RWPE1 (cell line): ENCODE measurements at regions not wholly inside any gene's neighbourhood (a gene's known extent, or its start where the extent isn't known, plus 50 kb on each side); places are given as distances from the start of the nearest gene placed in this dataset.
A peak's percentile ranks its signal among the peaks of the same experiment; 100 is the strongest.

Source experiments
- CTCF ChIA-PET: fragments of 350-600 bp; sonication (Branson Sonifier 250); formaldehyde crosslinking; extraction: SDS; loops from one replicate; lab custom pipeline; 2021; lab: Yijun Ruan, JAX
- POLR2A ChIA-PET: fragments of 400-600 bp; formaldehyde crosslinking; extraction: SDS; loops from one replicate; lab custom pipeline; 2020; ENCODE audit warnings: antibody characterized with exemption; ENCODE audit not compliant: low non-redundant PET; lab: Yijun Ruan, JAX
- DNase-seq: peaks from one replicate; pipeline ENCODE4 v3.0.0; 2012; ENCODE audit warnings: low spot score
- H3K27ac ChIP-seq: fragments of 450-650 bp; 2 replicates; pipeline ENCODE4 v1.5.1; 2017
- TF ChIP-seq, protein P1 (sequence below): fragments of 450-650 bp; conservative IDR thresholded peaks from 2 replicates; pipeline ENCODE4 v1.5.1; 2017; ENCODE audit warnings: low read depth, mild to moderate bottlenecking

DNA sequence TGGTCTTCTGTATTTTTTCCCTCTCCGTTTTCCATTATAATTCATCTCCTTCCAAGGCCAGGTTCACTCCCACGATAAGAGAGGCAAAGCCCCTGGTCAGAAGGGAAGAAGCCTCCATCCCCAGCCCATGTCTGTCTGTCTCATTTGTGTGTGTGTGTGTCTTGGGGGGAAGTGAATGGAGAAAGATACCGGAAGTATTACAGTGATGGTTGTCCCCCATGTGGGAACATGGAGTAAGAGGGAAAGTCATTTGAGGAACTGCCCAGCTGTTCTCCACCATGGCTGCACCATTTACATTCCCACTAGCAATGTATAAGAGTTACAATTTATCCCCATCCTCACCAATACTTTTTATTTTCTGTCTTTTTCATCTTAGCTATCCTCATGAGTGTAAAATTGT, 113.6 kb upstream of the ATP8B1 start:
- DNase-seq: no peak
- TF ChIP-seq, protein P1, sequence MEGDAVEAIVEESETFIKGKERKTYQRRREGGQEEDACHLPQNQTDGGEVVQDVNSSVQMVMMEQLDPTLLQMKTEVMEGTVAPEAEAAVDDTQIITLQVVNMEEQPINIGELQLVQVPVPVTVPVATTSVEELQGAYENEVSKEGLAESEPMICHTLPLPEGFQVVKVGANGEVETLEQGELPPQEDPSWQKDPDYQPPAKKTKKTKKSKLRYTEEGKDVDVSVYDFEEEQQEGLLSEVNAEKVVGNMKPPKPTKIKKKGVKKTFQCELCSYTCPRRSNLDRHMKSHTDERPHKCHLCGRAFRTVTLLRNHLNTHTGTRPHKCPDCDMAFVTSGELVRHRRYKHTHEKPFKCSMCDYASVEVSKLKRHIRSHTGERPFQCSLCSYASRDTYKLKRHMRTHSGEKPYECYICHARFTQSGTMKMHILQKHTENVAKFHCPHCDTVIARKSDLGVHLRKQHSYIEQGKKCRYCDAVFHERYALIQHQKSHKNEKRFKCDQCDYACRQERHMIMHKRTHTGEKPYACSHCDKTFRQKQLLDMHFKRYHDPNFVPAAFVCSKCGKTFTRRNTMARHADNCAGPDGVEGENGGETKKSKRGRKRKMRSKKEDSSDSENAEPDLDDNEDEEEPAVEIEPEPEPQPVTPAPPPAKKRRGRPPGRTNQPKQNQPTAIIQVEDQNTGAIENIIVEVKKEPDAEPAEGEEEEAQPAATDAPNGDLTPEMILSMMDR: no peak
- POLR2A ChIA-PET: no interaction called here
- CTCF ChIA-PET: no interaction called here
- no peak overlapping the region for H3K27ac ChIP-seq

DNA sequence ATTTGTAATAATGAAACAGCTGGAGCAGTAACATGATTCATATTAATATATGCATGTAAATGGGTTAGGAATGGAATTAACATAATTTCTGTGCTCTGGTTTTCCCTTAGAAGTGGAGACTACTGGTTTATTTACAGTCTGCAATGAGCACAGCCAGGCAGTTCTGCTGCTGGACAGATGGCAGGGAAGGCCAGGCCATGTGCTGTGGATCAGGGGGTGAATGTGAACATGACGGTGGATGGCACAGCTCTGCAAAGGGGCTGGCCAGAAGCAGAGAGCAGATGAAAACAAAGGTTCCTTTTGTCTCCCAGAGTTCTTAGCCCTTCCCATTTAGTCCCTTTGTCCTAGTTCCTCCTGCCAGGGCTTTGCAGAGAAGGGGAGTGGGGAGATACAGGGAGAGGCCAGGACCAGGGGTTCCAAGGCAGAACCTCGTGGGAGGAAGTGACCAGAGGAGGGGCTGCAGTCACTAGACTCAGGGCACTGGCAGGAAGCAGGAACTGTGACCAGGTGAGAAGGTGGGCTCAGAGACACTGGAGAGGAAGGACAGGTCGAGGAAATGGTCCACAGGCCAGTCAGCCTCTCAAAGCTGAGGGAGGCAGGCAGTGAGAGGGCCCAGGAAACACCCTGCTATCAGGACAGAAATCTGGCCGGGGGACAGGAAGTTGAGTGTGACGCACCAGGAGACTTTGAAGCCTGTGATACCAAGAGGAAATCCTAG, 112.9 kb upstream of the ATP8B1 start:
- POLR2A ChIA-PET: no interaction called here
- no peak for DNase-seq
- CTCF ChIA-PET: no interaction called here

DNA sequence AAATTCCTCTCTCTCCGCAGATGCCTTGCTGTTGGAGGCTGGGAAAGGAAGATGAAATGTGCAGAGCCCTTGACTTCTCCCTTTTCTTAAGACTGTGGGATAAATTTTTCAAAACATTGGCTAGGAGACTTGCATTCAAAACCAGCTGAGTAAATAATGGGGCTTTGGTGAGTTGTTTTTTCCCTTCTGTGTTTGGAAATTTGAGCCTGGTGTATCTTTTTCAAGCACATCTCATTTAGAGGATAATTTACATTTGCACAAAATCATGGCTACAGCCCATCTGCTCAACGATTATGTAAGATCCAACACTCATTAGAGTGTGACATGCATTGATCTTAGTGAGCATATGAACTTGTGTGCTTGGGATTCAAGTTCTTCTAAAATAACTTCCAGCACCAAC, 112.1 kb upstream of the ATP8B1 start:
- TF ChIP-seq, protein P1: no peak
- ChIA-PET CTCF (no interaction called here), POLR2A (no interaction called here)
- H3K27ac ChIP-seq: no peak overlapping the region
- DNase-seq: no peak

More for the DNA sequence above, 112.9 kb upstream of the ATP8B1 start:
- no peak overlapping the region for H3K27ac ChIP-seq
- TF ChIP-seq, protein P1: no peak

DNA sequence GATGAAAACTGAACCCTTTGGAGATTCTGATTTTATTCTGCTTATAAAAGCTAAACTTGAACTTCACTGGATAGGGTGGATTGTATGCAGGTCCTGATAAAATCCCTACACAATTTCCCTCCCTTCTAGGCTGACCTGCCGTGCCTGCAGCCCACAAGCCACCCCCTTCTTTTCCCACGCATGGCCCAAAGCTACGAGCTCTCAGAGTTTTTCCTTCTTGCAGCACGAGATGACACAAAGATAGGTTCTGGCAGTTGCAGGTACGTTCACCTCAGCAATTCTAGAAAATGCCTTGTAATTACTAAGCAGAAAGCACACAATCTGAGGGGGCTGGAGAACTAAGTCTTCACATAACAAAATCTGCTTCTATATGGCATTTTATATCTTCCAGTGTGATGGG, 110.6 kb upstream of the ATP8B1 start:
- DNase-seq: no peak
- ChIA-PET CTCF (no interaction called here), POLR2A (no interaction called here)
- TF ChIP-seq, protein P1: no peak
- H3K27ac ChIP-seq: no peak overlapping the region

DNA sequence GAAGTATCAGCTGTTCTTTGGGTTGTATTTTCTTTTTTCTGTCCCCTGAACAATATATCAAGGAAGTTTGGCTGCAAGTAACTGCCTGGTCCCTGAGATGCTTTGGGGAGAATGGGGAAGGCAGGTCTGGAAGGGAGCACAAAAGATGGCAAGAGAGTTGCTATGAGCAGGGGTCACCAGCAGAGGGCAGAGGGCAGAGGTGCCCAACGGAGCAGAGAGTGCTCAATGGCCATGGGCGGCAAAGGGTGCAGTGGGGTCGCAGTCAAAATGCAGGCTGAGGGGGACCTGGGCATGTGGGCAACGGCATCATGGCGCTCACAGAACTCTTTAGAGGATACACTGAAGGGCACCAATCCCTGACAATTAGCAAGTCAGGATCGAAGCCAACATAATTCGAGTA, 107.7 kb upstream of the ATP8B1 start:
- POLR2A ChIA-PET: no interaction called here
- no peak for DNase-seq
- CTCF ChIA-PET: interaction anchor here (0.6 kb wide), 2 partner anchors 48 to 275 kb away, joined by 3 read pairs; no protein-coding TSS in a partner anchor

DNA sequence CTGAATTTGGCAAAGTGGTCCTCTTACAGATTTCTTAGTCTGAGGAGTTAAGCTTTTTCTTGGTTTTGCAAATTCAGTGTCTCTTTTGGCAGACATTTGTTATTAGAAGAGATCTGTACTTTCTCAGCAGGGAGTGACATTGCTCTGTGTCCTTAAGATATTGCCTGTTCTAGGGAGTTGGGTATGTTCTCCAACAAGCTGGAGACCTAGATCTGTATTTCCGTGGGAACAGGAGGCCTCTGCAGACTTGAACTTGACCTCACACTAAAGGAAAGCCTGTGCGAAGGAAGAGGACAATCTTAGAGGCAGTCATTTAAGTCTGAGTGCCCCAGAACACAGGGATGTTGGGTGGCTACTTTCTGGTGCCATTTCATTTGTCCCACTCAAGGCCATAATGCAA, 107.0 kb upstream of the ATP8B1 start:
- ChIA-PET CTCF (interaction anchor here (0.6 to 0.7 kb wide), 2 partner anchors 10 to 276 kb away, joined by 3 to 4 read pairs; no protein-coding TSS in a partner anchor), POLR2A (no interaction called here)
- TF ChIP-seq, protein P1: no peak
- no peak overlapping the region for H3K27ac ChIP-seq
- DNase-seq: no peak

More for the DNA sequence above, 107.7 kb upstream of the ATP8B1 start:
- no peak overlapping the region for H3K27ac ChIP-seq
- TF ChIP-seq, protein P1: peak; percentile 18; the same call in 1 of the 2 replicates
